ENCODE measurements at regions not wholly inside any gene's neighbourhood (a gene's known extent, or its start where the extent isn't known, plus 50 kb on each side); places are given as distances from the start of the nearest gene placed in this dataset.

DNA sequence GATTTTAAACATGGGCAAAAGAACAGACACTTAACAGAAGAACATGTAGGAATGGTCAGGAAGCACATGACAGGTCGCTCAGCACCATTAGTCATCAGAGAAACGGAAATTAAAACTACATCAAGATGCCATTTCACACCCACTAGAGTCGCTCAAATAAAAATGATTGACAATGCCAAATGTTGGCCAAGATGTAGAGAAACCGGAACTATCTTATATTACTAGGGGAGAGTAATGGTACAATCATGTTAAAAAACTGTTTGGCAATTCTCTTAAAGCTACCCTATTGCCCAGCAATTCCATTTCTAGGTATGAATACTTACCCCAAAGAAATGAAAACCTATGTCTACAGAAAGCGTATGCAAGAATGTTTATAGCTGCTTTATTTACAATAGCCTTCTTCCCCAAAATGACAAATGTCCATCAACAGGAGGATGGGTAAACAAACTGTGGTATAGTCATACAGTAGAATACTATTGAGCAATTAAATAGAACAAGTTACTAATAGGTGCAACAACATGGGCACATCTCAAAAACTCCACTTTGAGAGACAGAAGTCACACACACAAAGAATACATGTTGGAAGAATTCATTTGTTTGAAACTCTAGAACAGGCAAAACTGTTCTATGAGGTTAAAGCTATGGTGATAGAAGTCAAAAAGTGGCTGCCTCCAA is 92.8 kb downstream of the ETS2 start:
- Histone ChIP-seq H3K36me3 (no peaks in the 10 kb centered on the region), H3K27ac (peak overlapping the region in 3 of 4 donors; percentile 48 to 60 (median 48)), H3K4me1 (peaks cover 0 to 12% (median 6%) of the 10 kb centered on the region in 4 donors), H3K4me3 (no peak overlapping the region), H3K27me3 (no peaks in the 10 kb centered on the region), H3K9me3 (no peaks in the 10 kb centered on the region)
- TF ChIP-seq POLR2AphosphoS5 (IDR thresholded peaks at IDR 0.05) = peak in 3 of 4 donors; percentile 41 to 67 (median 51)
- no peak for TF ChIP-seq POLR2A (IDR thresholded peaks at IDR 0.05)
- no peak for TF ChIP-seq EP300 (IDR thresholded peaks at IDR 0.05)
- TF ChIP-seq CTCF (IDR thresholded peaks at IDR 0.05) = no peak
- no peak for DNase-seq
- WGBS, 2 donors = 70 to 84% methylated on average over 5 of the region's 5 CpGs
- intact Hi-C loops (cut with DNase I) = loop anchor here (2.0 to 10.0 kb wide), 5 partner anchors 74 to 226 kb away; no protein-coding TSS in a partner anchor

DNA sequence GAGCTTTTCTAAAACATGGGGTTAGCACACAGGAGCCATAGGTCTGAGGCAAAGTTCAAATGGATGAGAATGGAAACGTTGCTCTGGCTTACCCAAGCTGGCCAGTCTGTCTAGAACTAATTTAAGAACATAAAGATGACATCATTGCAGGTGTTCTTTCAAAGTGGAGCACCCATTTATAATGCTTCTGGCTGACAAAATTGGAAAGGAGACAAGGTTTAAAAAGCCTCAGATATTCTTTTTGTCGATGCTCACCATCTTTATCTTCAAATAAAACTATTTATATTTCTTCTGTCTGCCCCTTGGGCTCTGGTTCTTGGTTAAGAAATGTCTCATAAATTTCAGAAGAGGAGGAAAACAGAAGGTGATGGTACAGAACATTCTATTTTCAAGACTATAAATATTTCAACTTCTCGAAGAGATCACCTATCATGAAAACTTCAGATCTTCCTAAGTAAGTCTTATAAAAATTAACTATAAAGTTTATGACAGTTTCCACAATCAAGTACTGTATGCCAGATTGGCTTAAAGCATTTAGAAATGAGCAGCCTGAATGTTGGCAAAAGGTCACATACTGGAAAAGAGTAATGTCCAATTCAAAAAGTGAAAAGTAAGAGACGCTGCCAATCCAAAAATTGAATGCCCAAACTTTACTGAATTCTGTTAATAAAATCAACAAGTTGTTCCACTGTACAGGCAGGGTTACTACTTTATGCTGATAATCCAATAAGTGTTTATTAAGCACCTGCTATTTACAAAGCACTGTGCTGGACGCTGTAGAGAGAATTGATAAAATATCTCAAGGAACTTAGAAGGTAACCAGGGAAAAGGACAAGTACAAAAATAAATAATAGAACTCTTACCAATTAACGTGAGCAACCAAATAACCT is 92.0 kb downstream of the ETS2 start:
- intact Hi-C loops (cut with DNase I) = loop anchor here (2.0 to 10.0 kb wide), 5 partner anchors 73 to 227 kb away; no protein-coding TSS in a partner anchor
- Histone ChIP-seq H3K27ac (peak overlapping the region in 3 of 4 donors; percentile 48 to 60 (median 48)), H3K36me3 (no peaks in the 10 kb centered on the region), H3K4me1 (peaks cover 0 to 12% (median 4%) of the 10 kb centered on the region in 4 donors), H3K27me3 (no peaks in the 10 kb centered on the region), H3K9me3 (no peaks in the 10 kb centered on the region), H3K4me3 (no peak overlapping the region)
- 39 to 53% methylated on average over 6 of the region's 6 CpGs for WGBS, 2 donors
- TF ChIP-seq POLR2A (IDR thresholded peaks at IDR 0.05) (no peak), POLR2AphosphoS5 (IDR thresholded peaks at IDR 0.05) (peak; percentile 77 to 84 (median 82)), CTCF (IDR thresholded peaks at IDR 0.05) (no peak), EP300 (IDR thresholded peaks at IDR 0.05) (peak; percentile 64 to 87 (median 82))
- peak; percentile 69 for DNase-seq

- intact Hi-C loops (cut with DNase I) = loop anchor here (5.0 to 10.0 kb wide), 4 partner anchors 83 to 230 kb away; no protein-coding TSS in a partner anchor
- Histone ChIP-seq H3K4me3 (no peak overlapping the region), H3K27me3 (no peaks in the 10 kb centered on the region), H3K4me1 (peaks cover 0 to 12% (median 4%) of the 10 kb centered on the region in 4 donors), H3K9me3 (no peaks in the 10 kb centered on the region), H3K36me3 (no peaks in the 10 kb centered on the region), H3K27ac (no peak overlapping the region)
- TF ChIP-seq CTCF (IDR thresholded peaks at IDR 0.05) (no peak), EP300 (IDR thresholded peaks at IDR 0.05) (no peak), POLR2AphosphoS5 (IDR thresholded peaks at IDR 0.05) (no peak), POLR2A (IDR thresholded peaks at IDR 0.05) (no peak)
- no peak for DNase-seq
- 95 to 96% methylated on average over 3 of the region's 3 CpGs for WGBS, 2 donors
These were observed 89.2 kb downstream of the ETS2 start for GRCh38 chr21:38894899-38895298.

DNA sequence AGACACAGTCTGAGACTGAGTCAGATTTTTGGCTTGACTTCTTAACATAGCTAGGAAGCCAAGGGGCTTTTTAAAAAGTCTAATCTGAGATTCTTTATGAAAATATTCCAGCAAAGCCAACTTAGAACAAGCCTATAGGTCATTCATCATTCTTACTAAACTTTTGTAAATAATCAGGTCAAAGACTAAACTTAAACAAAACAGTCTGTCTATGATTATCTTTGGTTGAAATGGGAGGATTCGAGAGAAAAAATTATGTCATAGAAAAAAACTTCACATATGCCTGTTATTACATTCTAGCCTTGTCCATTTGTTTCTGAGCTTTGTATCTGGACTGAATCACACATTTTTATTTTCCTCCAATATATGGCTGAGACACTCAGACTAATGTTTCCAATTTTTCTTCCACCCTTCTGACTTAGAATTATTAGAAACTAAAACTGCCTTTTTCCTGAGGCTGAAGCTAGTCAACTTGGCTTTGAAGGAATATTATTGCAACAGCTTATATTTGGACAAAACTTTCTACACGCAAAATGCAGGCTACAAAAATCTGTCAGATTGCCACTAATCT is 83.3 kb downstream of the ETS2 start:
- intact Hi-C loops (cut with DNase I) = no loop called here
- Histone ChIP-seq H3K36me3 (no peaks in the 10 kb centered on the region), H3K4me1 (no peaks in the 10 kb centered on the region), H3K27ac (peak overlapping the region in 3 of 4 donors; percentile 24 to 54 (median 46)), H3K27me3 (no peaks in the 10 kb centered on the region), H3K4me3 (no peak overlapping the region), H3K9me3 (peaks cover 0 to 14% (median 10%) of the 10 kb centered on the region in 4 donors)
- no peak for DNase-seq
- no peak for TF ChIP-seq EP300 (IDR thresholded peaks at IDR 0.05)
- TF ChIP-seq CTCF (IDR thresholded peaks at IDR 0.05) = no peak
- TF ChIP-seq POLR2AphosphoS5 (IDR thresholded peaks at IDR 0.05) = peak in 2 of 4 donors; percentile 28 to 41
- TF ChIP-seq POLR2A (IDR thresholded peaks at IDR 0.05) = no peak
- 48 to 68% methylated on average over 2 of the region's 2 CpGs for WGBS, 2 donors

All from sigmoid colon (tissue), 6 donors.